GM12878 (cell line): ENCODE measurements at regions not wholly inside any gene's neighbourhood (a gene's known extent, or its start where the extent isn't known, plus 50 kb on each side); places are given as distances from the start of the nearest gene placed in this dataset.
A peak's percentile ranks its signal among the peaks of the same experiment; 100 is the strongest.

Experiments
- ATAC-seq: fragments of 200-7000 bp; cut with Tn5 transposase; 3 replicates; pipeline ENCODE4 v1.9.1; 2020; ENCODE audit warnings: mild to moderate bottlenecking, moderate library complexity
- BruUV-seq: library from RNA; stranded (reverse); fragments of 400-500 nt; replicated peaks from 2 replicates; lab custom pipeline; 2021; lab: Mats Ljungman, UMichigan
- CTCF ChIA-PET: fragments of 300-600 bp; sonication (Branson Sonifier 250); formaldehyde crosslinking; extraction: SDS; loops from one replicate; lab custom pipeline; 2021; ENCODE audit warnings: inconsistent platforms; lab: Yijun Ruan, JAX
- POLR2A ChIA-PET: fragments of 350-600 bp; formaldehyde crosslinking; extraction: SDS; loops from one replicate; lab custom pipeline; 2021; ENCODE audit warnings: inconsistent platforms; lab: Charles Lee
- RAD21 ChIA-PET: fragments of 300-600 bp; sonication (Branson Sonifier 250); formaldehyde crosslinking; loops from one replicate; lab custom pipeline; 2023; ENCODE audit warnings: antibody characterized with exemption; ENCODE audit not compliant: unreplicated experiment; lab: Charles Lee
- SMC1A ChIA-PET: fragments of 300-600 bp; sonication (Branson Sonifier 250); formaldehyde crosslinking; loops from one replicate; lab custom pipeline; 2023; ENCODE audit not compliant: unreplicated experiment, uncharacterized antibody; lab: Charles Lee
- DNase-seq: peaks from one replicate; pipeline ENCODE4 v3.0.0-alpha.2; 2011; ENCODE audit warnings: low read depth, low spot score
- FAIRE-seq: peaks from 3 replicates; lab custom pipeline; 2011; peaks lifted over from hg19 to GRCh38; lab: Jason Lieb, UNC
- H2AFZ ChIP-seq: 2 replicates; pipeline ENCODE4 v1.6.0; 2011; ENCODE audit warnings: low read depth, low read length, control low read depth; ENCODE audit not compliant: control insufficient read depth
- H3K27ac ChIP-seq: 2 replicates; pipeline ENCODE4 v1.5.1; 2011; ENCODE audit warnings: control low read depth; ENCODE audit not compliant: control insufficient read depth, insufficient read depth
- H3K27me3 ChIP-seq, 2 experiments: replicated peaks in 1 of 2; 2 replicates each; pipeline versions ENCODE4 v1.6.0 to v1.6.1; 2011; ENCODE audit warnings: low read length in 1 of 2; ENCODE audit not compliant: control insufficient read depth in 2 of 2, insufficient read depth in 2 of 2
- H3K36me3 ChIP-seq, 2 experiments: 2 replicates each; pipeline ENCODE4 v1.5.1; 2011; ENCODE audit warnings: low read length in 1 of 2; ENCODE audit not compliant: control insufficient read depth in 2 of 2, insufficient read depth in 2 of 2
- H3K4me1 ChIP-seq: 2 replicates; pipeline ENCODE4 v1.6.1; 2011; ENCODE audit warnings: mild to moderate bottlenecking, low read length, moderate library complexity, mixed read lengths; ENCODE audit not compliant: control insufficient read depth, insufficient read depth
- H3K4me2 ChIP-seq: 2 replicates; pipeline ENCODE4 v1.6.0; 2011; ENCODE audit warnings: control low read depth; ENCODE audit not compliant: control insufficient read depth, insufficient read depth
- H3K4me3 ChIP-seq: fragments of 200-600 bp; sonication (generic); 2 replicates; pipeline ENCODE4 v1.5.1; 2016
- H3K79me2 ChIP-seq: 2 replicates; pipeline ENCODE4 v1.6.0; 2011; ENCODE audit warnings: low read length; ENCODE audit not compliant: control insufficient read depth, insufficient read depth
- H3K9ac ChIP-seq: 2 replicates; pipeline ENCODE4 v1.8.0; 2011; ENCODE audit warnings: low read length, control low read depth, mixed read lengths; ENCODE audit not compliant: control insufficient read depth, insufficient read depth
- H3K9me3 ChIP-seq: replicated peaks from 3 replicates; pipeline ENCODE4 v1.5.1; 2011; ENCODE audit warnings: mild to moderate bottlenecking, low read length; ENCODE audit not compliant: control insufficient read depth, insufficient read depth
- H4K20me1 ChIP-seq: 2 replicates; pipeline ENCODE4 v1.6.0; 2011; ENCODE audit not compliant: control insufficient read depth, insufficient read depth
- ATF3 ChIP-seq: IDR thresholded peaks from 2 replicates; pipeline ENCODE4 v1.6.1; 2011; ENCODE audit warnings: low read depth, mild to moderate bottlenecking, low read length, moderate library complexity, borderline replicate concordance; ENCODE audit errors: extremely low read depth
- BMI1 ChIP-seq: fragments of 450-650 bp; IDR thresholded peaks from 2 replicates; pipeline ENCODE4 v1.6.1; 2016; ENCODE audit warnings: mild to moderate bottlenecking, moderate library complexity, borderline replicate concordance
- BRCA1 ChIP-seq: IDR thresholded peaks from 2 replicates; pipeline ENCODE4 v1.6.1; 2011; ENCODE audit warnings: low read depth, low read length, improper control_type of control experiment
- CBX5 ChIP-seq: sonication (generic); IDR thresholded peaks from 2 replicates; pipeline ENCODE4 v1.6.1; 2016; ENCODE audit warnings: low read depth, moderate library complexity, mild to moderate bottlenecking, inconsistent platforms
- EGR1 ChIP-seq, 2 experiments: IDR thresholded peaks; 1 replicate in 1 of 2; 2 replicates in 1 of 2; pipeline ENCODE4 v1.6.1; 2011 to 2012; ENCODE audit warnings: low read depth in 2 of 2, low read length in 2 of 2, borderline replicate concordance in 1 of 2, mild to moderate bottlenecking in 1 of 2, moderate library complexity in 1 of 2
- LARP7 ChIP-seq: fragments of 450-650 bp; IDR thresholded peaks from 2 replicates; pipeline ENCODE4 v1.6.1; 2017; ENCODE audit warnings: mild to moderate bottlenecking
- MEF2B ChIP-seq: fragments of 450-650 bp; IDR thresholded peaks from 2 replicates; pipeline ENCODE4 v1.6.1; 2018; ENCODE audit warnings: mild to moderate bottlenecking, moderate library complexity; ENCODE audit not compliant: partially characterized antibody, poor library complexity, severe bottlenecking
- MYC ChIP-seq: IDR thresholded peaks from 2 replicates; pipeline ENCODE4 v1.6.1; 2011; ENCODE audit warnings: mild to moderate bottlenecking, low read length, moderate library complexity, inconsistent platforms; ENCODE audit not compliant: insufficient read depth, insufficient replicate concordance, insufficient read length, severe bottlenecking
- POU2F2 ChIP-seq: IDR thresholded peaks from 3 replicates; pipeline ENCODE4 v1.6.1; 2011; ENCODE audit warnings: low read depth, mild to moderate bottlenecking, low read length, borderline replicate concordance
- RELB ChIP-seq: fragments of 450-650 bp; IDR thresholded peaks from 2 replicates; pipeline ENCODE4 v1.6.1; 2017; ENCODE audit warnings: low read depth, mild to moderate bottlenecking, moderate library complexity
- RFX5 ChIP-seq: IDR thresholded peaks from 2 replicates; pipeline ENCODE4 v1.6.1; 2011; ENCODE audit warnings: low read depth, low read length, improper control_type of control experiment
- TCF12 ChIP-seq: IDR thresholded peaks from 2 replicates; pipeline ENCODE4 v1.6.1; 2011; ENCODE audit warnings: low read depth, mild to moderate bottlenecking, low read length
- YBX1 ChIP-seq: fragments of 450-650 bp; IDR thresholded peaks from 2 replicates; pipeline ENCODE4 v1.6.1; 2016; ENCODE audit warnings: antibody characterized with exemption
- ZBED1 ChIP-seq: IDR thresholded peaks from 2 replicates; pipeline ENCODE4 v1.6.1; 2016; ENCODE audit warnings: borderline replicate concordance
- ZNF384 ChIP-seq: IDR thresholded peaks from 2 replicates; pipeline ENCODE4 v1.6.1; 2012; ENCODE audit warnings: low read depth, mild to moderate bottlenecking, low read length, improper control_type of control experiment, borderline replicate concordance
- WGBS: methylation state at CpG from one replicate; pipeline ENCODE4 v1.1.6; 2016; ENCODE audit warnings: low lambda C conversion rate; ENCODE audit not compliant: insufficient replicate concordance, insufficient coverage; ENCODE audit errors: missing lambda C conversion rate; 5-methylcytosine and 5-hydroxymethylcytosine counted together
- in situ Hi-C: fragments of 300-500 bp; cut with MboI; formaldehyde crosslinking; loops from 9 replicates; pipeline ENCODE4 v1.14.3; 2018; ENCODE audit warnings: mixed read lengths
- intact Hi-C: fragments of 100-400 bp; cut with micrococcal nuclease; formaldehyde crosslinking; loops from one replicate; pipeline ENCODE4 v1.14.2; 2022; ENCODE audit not compliant: unreplicated experiment
- TF ChIP-seq, protein P1 (sequence below): fragments of 450-650 bp; IDR thresholded peaks from 2 replicates; pipeline ENCODE4 v1.6.1; 2016; ENCODE audit warnings: mild to moderate bottlenecking
- TF ChIP-seq, protein P2 (sequence below): IDR thresholded peaks from 2 replicates; pipeline ENCODE4 v1.6.1; 2011; ENCODE audit warnings: low read depth, low read length, improper control_type of control experiment, borderline replicate concordance
- TF ChIP-seq, protein P3 (sequence below): IDR thresholded peaks from 2 replicates; pipeline ENCODE4 v1.6.1; 2012; ENCODE audit warnings: low read length, inconsistent platforms

- intact Hi-C loops (no loop called here), in situ Hi-C loops (no loop called here)
- Histone ChIP-seq H3K9ac (no peak overlapping the region), H3K4me3 (no peak overlapping the region), H3K9me3 (peaks cover 5% of the 10 kb centered on the region; the same call in 1 of the 3 replicates), H3K79me2 (no peaks in the 10 kb centered on the region), H3K27ac (no peak overlapping the region), H2AFZ (peak overlapping the region; percentile 1; the same call in 1 of the 2 replicates), H3K4me1 (peaks cover 14% of the 10 kb centered on the region), H4K20me1 (no peaks in the 10 kb centered on the region), H3K27me3 (no peaks in the 10 kb centered on the region), H3K36me3 (no peaks in the 10 kb centered on the region), H3K4me2 (peak overlapping the region; percentile 22)
- BruUV-seq = no TSS peak
- FAIRE-seq (no peak), ATAC-seq (peak; percentile 80), DNase-seq (peak; percentile 30)
- ChIA-PET RAD21 (interaction anchor here (1.0 to 2.5 kb wide), 6 partner anchors 10 to 52 kb away, joined by 5 to 30 read pairs (median 10); no protein-coding TSS in a partner anchor), CTCF (interaction anchor here (0.9 to 2.6 kb wide), 4 partner anchors 11 to 633 kb away, joined by 3 to 37 read pairs (median 14); no protein-coding TSS in a partner anchor), SMC1A (interaction anchor here (0.8 to 2.1 kb wide), 15 partner anchors 8 to 176 kb away, joined by 3 to 22 read pairs (median 4); no protein-coding TSS in a partner anchor), POLR2A (interaction anchor here (1.6 to 2.9 kb wide), 2 partner anchors 10 to 53 kb away, joined by 6 to 20 read pairs; no protein-coding TSS in a partner anchor)
- 9% methylated on average over 7 of the region's 7 CpGs for WGBS
- no peak for TF ChIP-seq ZNF384
- TF ChIP-seq YBX1 = no peak
- TF ChIP-seq, protein P1, sequence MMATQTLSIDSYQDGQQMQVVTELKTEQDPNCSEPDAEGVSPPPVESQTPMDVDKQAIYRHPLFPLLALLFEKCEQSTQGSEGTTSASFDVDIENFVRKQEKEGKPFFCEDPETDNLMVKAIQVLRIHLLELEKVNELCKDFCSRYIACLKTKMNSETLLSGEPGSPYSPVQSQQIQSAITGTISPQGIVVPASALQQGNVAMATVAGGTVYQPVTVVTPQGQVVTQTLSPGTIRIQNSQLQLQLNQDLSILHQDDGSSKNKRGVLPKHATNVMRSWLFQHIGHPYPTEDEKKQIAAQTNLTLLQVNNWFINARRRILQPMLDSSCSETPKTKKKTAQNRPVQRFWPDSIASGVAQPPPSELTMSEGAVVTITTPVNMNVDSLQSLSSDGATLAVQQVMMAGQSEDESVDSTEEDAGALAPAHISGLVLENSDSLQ = no peak
- TF ChIP-seq RELB = peak; percentile 97
- 0 out of 3 replicates have a peak, but pooled peaks have one; percentile 16 for TF ChIP-seq POU2F2
- TF ChIP-seq CBX5 = no peak
- TF ChIP-seq LARP7 = peak; percentile 30
- peak; percentile 58; the same call in 1 of the 2 replicates for TF ChIP-seq BMI1
- no peak for TF ChIP-seq ZBED1
- no peak for TF ChIP-seq ATF3
- peak; percentile 84 for TF ChIP-seq MEF2B
- peak in 1 of 2 experiments; percentile 97; a peak in 2 of 3 replicates for TF ChIP-seq EGR1 (IDR thresholded peaks at IDR 0.05; ENCODE audit: borderline replicate concordance in 1 of 2, low read depth in 2 of 2, low read length in 2 of 2)
- TF ChIP-seq, protein P2, sequence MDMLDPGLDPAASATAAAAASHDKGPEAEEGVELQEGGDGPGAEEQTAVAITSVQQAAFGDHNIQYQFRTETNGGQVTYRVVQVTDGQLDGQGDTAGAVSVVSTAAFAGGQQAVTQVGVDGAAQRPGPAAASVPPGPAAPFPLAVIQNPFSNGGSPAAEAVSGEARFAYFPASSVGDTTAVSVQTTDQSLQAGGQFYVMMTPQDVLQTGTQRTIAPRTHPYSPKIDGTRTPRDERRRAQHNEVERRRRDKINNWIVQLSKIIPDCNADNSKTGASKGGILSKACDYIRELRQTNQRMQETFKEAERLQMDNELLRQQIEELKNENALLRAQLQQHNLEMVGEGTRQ = no peak
- TF ChIP-seq RFX5 = no peak
- TF ChIP-seq, protein P3, sequence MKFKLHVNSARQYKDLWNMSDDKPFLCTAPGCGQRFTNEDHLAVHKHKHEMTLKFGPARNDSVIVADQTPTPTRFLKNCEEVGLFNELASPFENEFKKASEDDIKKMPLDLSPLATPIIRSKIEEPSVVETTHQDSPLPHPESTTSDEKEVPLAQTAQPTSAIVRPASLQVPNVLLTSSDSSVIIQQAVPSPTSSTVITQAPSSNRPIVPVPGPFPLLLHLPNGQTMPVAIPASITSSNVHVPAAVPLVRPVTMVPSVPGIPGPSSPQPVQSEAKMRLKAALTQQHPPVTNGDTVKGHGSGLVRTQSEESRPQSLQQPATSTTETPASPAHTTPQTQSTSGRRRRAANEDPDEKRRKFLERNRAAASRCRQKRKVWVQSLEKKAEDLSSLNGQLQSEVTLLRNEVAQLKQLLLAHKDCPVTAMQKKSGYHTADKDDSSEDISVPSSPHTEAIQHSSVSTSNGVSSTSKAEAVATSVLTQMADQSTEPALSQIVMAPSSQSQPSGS = no peak
- 0 out of 2 replicates have a peak, but pooled peaks have one; percentile 9 for TF ChIP-seq TCF12
- TF ChIP-seq BRCA1 = no peak
- TF ChIP-seq MYC = no peak
Measured at GRCh38 chr6:170464524-170464979, 88.6 kb downstream of the PSMB1 start.
